HEK293T (cell line): ENCODE measurements at regions not wholly inside any gene's neighbourhood (a gene's known extent, or its start where the extent isn't known, plus 50 kb on each side); places are given as distances from the start of the nearest gene placed in this dataset.

Experiments
- FOXM1 ChIP-seq: fragments of 450-650 bp; IDR thresholded peaks from 2 replicates; pipeline ENCODE4 v1.6.1; 2017; ENCODE audit warnings: mild to moderate bottlenecking, borderline replicate concordance
- HDGF ChIP-seq: fragments of 450-650 bp; IDR thresholded peaks from 2 replicates; pipeline ENCODE4 v1.6.1; 2017; ENCODE audit warnings: antibody characterized with exemption, borderline replicate concordance
- NFRKB ChIP-seq: fragments of 450-650 bp; IDR thresholded peaks from 2 replicates; pipeline ENCODE4 v1.6.1; 2016; ENCODE audit warnings: mild to moderate bottlenecking, moderate library complexity
- SP1 ChIP-seq: fragments of 450-650 bp; IDR thresholded peaks from 2 replicates; pipeline ENCODE4 v1.6.1; 2017
- SUZ12 ChIP-seq: fragments of 450-650 bp; IDR thresholded peaks from 2 replicates; pipeline ENCODE4 v1.6.1; 2016; ENCODE audit warnings: mild to moderate bottlenecking
- TARDBP ChIP-seq: fragments of 450-650 bp; IDR thresholded peaks from 2 replicates; pipeline ENCODE4 v1.6.1; 2016
- TF ChIP-seq, protein P1 (sequence below): fragments of 450-650 bp; IDR thresholded peaks from 2 replicates; pipeline ENCODE4 v1.6.1; 2016

DNA sequence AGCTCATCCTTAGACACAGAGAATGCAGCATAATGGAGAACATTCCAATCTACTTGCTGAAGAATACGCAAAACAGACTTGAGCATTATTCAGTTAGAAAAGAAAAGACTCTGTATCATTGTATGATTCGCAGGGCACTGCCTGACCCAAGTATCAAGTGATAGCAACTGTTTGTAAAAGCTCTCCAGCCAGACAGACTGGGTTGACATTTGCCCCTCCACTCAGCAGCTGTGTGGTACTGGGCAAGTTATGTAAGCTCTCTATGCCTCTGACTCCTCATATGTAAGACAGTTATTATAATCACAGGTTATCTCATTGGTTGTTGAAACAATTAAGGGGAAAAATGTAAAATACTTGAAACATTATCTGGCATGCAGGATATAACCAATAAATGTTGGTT lies 505.0 kb downstream of the ELAVL2 start:
- TF ChIP-seq SP1 (no peak), HDGF (no peak), NFRKB (no peak), FOXM1 (no peak), TARDBP (no peak), SUZ12 (no peak)
- TF ChIP-seq, protein P1, sequence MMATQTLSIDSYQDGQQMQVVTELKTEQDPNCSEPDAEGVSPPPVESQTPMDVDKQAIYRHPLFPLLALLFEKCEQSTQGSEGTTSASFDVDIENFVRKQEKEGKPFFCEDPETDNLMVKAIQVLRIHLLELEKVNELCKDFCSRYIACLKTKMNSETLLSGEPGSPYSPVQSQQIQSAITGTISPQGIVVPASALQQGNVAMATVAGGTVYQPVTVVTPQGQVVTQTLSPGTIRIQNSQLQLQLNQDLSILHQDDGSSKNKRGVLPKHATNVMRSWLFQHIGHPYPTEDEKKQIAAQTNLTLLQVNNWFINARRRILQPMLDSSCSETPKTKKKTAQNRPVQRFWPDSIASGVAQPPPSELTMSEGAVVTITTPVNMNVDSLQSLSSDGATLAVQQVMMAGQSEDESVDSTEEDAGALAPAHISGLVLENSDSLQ, result no peak
